IMR-90 (cell line): ENCODE measurements at regions not wholly inside any gene's neighbourhood (a gene's known extent, or its start where the extent isn't known, plus 50 kb on each side); places are given as distances from the start of the nearest gene placed in this dataset.

Experiments used
- ATAC-seq: fragments of 200-7000 bp; cut with Tn5 transposase; 2 replicates; pipeline ENCODE4 v1.9.1; 2020; ENCODE audit warnings: low read depth, mild to moderate bottlenecking, moderate library complexity
- BruUV-seq: library from RNA; stranded (reverse); fragments of 400-500 nt; replicated peaks from 2 replicates; lab custom pipeline; 2021; lab: Mats Ljungman, UMichigan
- CTCF ChIA-PET: fragments of 300-600 bp; formaldehyde crosslinking; extraction: SDS; loops from one replicate; lab custom pipeline; 2021; ENCODE audit warnings: antibody characterized with exemption; lab: Yijun Ruan, JAX
- POLR2A ChIA-PET: fragments of 300-600 bp; sonication (Branson Sonifier 250); formaldehyde crosslinking; loops from one replicate; lab custom pipeline; 2022; ENCODE audit warnings: antibody characterized with exemption; ENCODE audit not compliant: unreplicated experiment; lab: Charles Lee
- DNase-seq: peaks from one replicate; pipeline ENCODE4 v3.0.0; 2013
- H2AFZ ChIP-seq: replicated peaks from 2 replicates; pipeline ENCODE3; 2013; ENCODE audit warnings: low read length, mild to moderate bottlenecking; ENCODE audit not compliant: poor library complexity
- H2AK5ac ChIP-seq: 2 replicates; pipeline ENCODE4 v1.6.1; 2013; ENCODE audit warnings: low read depth, low read length, inconsistent platforms
- H2AK9ac ChIP-seq: replicated peaks from 2 replicates; pipeline ENCODE3; 2013; ENCODE audit warnings: mild to moderate bottlenecking, low read depth, low read length, moderate library complexity; ENCODE audit not compliant: poor library complexity
- H2BK120ac ChIP-seq: 2 replicates; pipeline ENCODE4 v1.6.1; 2013; ENCODE audit warnings: low read depth, low read length, inconsistent platforms
- H2BK15ac ChIP-seq: 3 replicates; pipeline ENCODE4 v1.6.1; 2013; ENCODE audit warnings: low read depth, low read length, inconsistent platforms
- H2BK20ac ChIP-seq: 2 replicates; pipeline ENCODE4 v1.6.1; 2013; ENCODE audit warnings: low read depth, mild to moderate bottlenecking, inconsistent platforms, low read length, moderate library complexity
- H2BK5ac ChIP-seq: 2 replicates; pipeline ENCODE4 v1.6.1; 2013; ENCODE audit warnings: mild to moderate bottlenecking, low read depth, low read length, inconsistent platforms; ENCODE audit not compliant: poor library complexity, severe bottlenecking
- H3K14ac ChIP-seq: replicated peaks from 2 replicates; pipeline ENCODE4 v1.6.1; 2013; ENCODE audit warnings: low read depth, low read length, inconsistent platforms
- H3K18ac ChIP-seq: 2 replicates; pipeline ENCODE4 v1.6.1; 2013; ENCODE audit warnings: low read depth, low read length, control low read depth
- H3K23ac ChIP-seq: 2 replicates; pipeline ENCODE4 v1.6.1; 2013; ENCODE audit warnings: low read depth, low read length, inconsistent platforms
- H3K27ac ChIP-seq: 2 replicates; pipeline ENCODE4 v1.5.1; 2013; ENCODE audit warnings: mild to moderate bottlenecking, control low read depth, low read length; ENCODE audit not compliant: insufficient read depth
- H3K27me3 ChIP-seq: 2 replicates; pipeline ENCODE4 v1.6.1; 2013; ENCODE audit warnings: low read length; ENCODE audit not compliant: control insufficient read depth, insufficient read depth
- H3K36me3 ChIP-seq: 2 replicates; pipeline ENCODE4 v1.6.1; 2013; ENCODE audit warnings: low read length, mixed read lengths; ENCODE audit not compliant: control insufficient read depth, insufficient read depth
- H3K4ac ChIP-seq: 2 replicates; pipeline ENCODE4 v1.6.1; 2013; ENCODE audit warnings: low read depth, low read length, inconsistent platforms
- H3K4me1 ChIP-seq: 2 replicates; pipeline ENCODE4 v1.6.1; 2013; ENCODE audit warnings: low read length, mixed read lengths; ENCODE audit not compliant: control insufficient read depth, insufficient read depth
- H3K4me2 ChIP-seq: 2 replicates; pipeline ENCODE4 v1.6.1; 2013; ENCODE audit warnings: low read depth, mild to moderate bottlenecking, control low read depth, low read length, moderate library complexity
- H3K4me3 ChIP-seq: 2 replicates; pipeline ENCODE4 v1.5.1; 2013; ENCODE audit warnings: low read depth, mild to moderate bottlenecking, control low read depth, low read length, moderate library complexity; ENCODE audit not compliant: insufficient read depth
- H3K56ac ChIP-seq: 2 replicates; pipeline ENCODE4 v1.6.1; 2013; ENCODE audit warnings: low read length, inconsistent platforms; ENCODE audit not compliant: insufficient read depth; ENCODE audit errors: extremely low read depth
- H3K79me1 ChIP-seq, 2 experiments: 2 replicates each; pipeline ENCODE4 v1.6.1; 2013; ENCODE audit warnings: low read length in 2 of 2, inconsistent platforms in 1 of 2, low read depth in 1 of 2
- H3K9ac ChIP-seq: 2 replicates; pipeline ENCODE4 v1.6.1; 2013; ENCODE audit warnings: low read depth, low read length, control low read depth
- H3K9me1 ChIP-seq: 2 replicates; pipeline ENCODE4 v1.6.1; 2013; ENCODE audit warnings: low read length, inconsistent platforms; ENCODE audit not compliant: insufficient read depth
- H3K9me3 ChIP-seq: 2 replicates; pipeline ENCODE4 v1.6.1; 2013; ENCODE audit warnings: low read length; ENCODE audit not compliant: control insufficient read depth, insufficient read depth
- H4K20me1 ChIP-seq: 2 replicates; pipeline ENCODE4 v1.6.1; 2013; ENCODE audit warnings: low read length, inconsistent platforms; ENCODE audit not compliant: insufficient read depth
- H4K5ac ChIP-seq: 2 replicates; pipeline ENCODE4 v1.6.1; 2013; ENCODE audit warnings: mild to moderate bottlenecking, low read depth, low read length, control low read depth
- H4K8ac ChIP-seq, 2 experiments: 2 replicates each; pipeline ENCODE4 v1.6.1; 2013; ENCODE audit warnings: low read depth in 2 of 2, low read length in 2 of 2, control low read depth in 1 of 2, inconsistent platforms in 1 of 2
- H4K91ac ChIP-seq: 2 replicates; pipeline ENCODE4 v1.6.1; 2013; ENCODE audit warnings: low read depth, low read length, inconsistent platforms; ENCODE audit not compliant: insufficient read depth
- CEBPB ChIP-seq: IDR thresholded peaks from 2 replicates; pipeline ENCODE4 v1.6.1; 2012; ENCODE audit warnings: low read depth, low read length, improper control_type of control experiment
- ELK1 ChIP-seq: fragments of 150-350 bp; IDR thresholded peaks from 2 replicates; pipeline ENCODE4 v1.6.1; 2016; ENCODE audit warnings: low read depth, mild to moderate bottlenecking, low read length, moderate library complexity, borderline replicate concordance
- FOS ChIP-seq: fragments of 150-350 bp; IDR thresholded peaks from 2 replicates; pipeline ENCODE4 v1.6.1; 2016; ENCODE audit warnings: low read depth, low read length
- MAFK ChIP-seq: IDR thresholded peaks from 2 replicates; pipeline ENCODE4 v1.6.1; 2012; ENCODE audit warnings: low read depth, low read length, improper control_type of control experiment
- MXI1 ChIP-seq: IDR thresholded peaks from 2 replicates; pipeline ENCODE4 v1.6.1; 2012; ENCODE audit warnings: low read depth, mild to moderate bottlenecking, low read length, moderate library complexity, borderline replicate concordance
- POLR2A ChIP-seq: IDR thresholded peaks from 2 replicates; pipeline ENCODE4 v1.6.1; 2012; ENCODE audit warnings: mild to moderate bottlenecking, low read depth, low read length
- SMC3 ChIP-seq: fragments of 150-350 bp; IDR thresholded peaks from 2 replicates; pipeline ENCODE4 v1.6.1; 2016; ENCODE audit warnings: low read depth, mild to moderate bottlenecking, antibody characterized with exemption, low read length, moderate library complexity
- WGBS, 2 experiments: methylation state at CpG; one replicate each; pipeline versions ENCODE4 v1.1.5 to v1.1.7; 2013; ENCODE audit warnings: missing lambda C conversion rate in 2 of 2; ENCODE audit not compliant: insufficient read length in 1 of 2; ENCODE audit errors: extremely low coverage in 2 of 2; 5-methylcytosine and 5-hydroxymethylcytosine counted together
- dilution Hi-C: fragments of 300-500 bp; cut with HindIII; formaldehyde crosslinking; loops from one replicate; pipeline ENCODE4 v1.14.3; 2018; ENCODE audit warnings: low sequenced_read_pairs; ENCODE audit not compliant: unreplicated experiment
- in situ Hi-C: fragments of 300-500 bp; cut with MboI; formaldehyde crosslinking; loops from 3 replicates; pipeline ENCODE4 v1.14.3; 2019; ENCODE audit warnings: low sequenced_read_pairs, inconsistent platforms, mixed read lengths
- intact Hi-C: fragments of 100-400 bp; cut with micrococcal nuclease; formaldehyde crosslinking; loops from 2 replicates; pipeline ENCODE4 v1.10.0; 2022
- TF ChIP-seq, protein P1 (sequence below): fragments of 150-350 bp; IDR thresholded peaks from 2 replicates; pipeline ENCODE4 v1.6.1; 2017; ENCODE audit warnings: mild to moderate bottlenecking, antibody characterized with exemption, low read length, low read depth

DNA sequence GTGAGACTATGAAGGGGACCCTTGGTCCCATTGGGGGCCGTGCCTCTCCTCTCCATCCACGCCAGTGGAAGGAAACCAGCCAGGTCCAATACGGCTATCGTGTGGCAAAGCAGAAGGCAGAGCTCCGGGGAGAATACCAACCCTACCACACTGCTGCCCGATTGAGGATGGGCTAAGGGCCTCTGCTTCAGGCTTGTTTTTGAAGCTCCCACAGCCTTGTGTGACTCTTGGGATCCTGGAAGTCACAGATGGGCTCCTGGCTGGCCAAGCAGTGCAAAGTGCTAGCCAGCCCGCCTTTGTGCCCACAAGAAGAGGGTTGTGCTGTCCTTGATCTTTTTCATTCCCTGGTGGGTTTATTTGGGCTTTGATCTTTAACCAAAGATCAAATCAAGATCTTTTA, 70.6 kb upstream of the ID2 start:
- ATAC-seq = no peak
- intact Hi-C loops (no loop called here), dilution Hi-C loops (no loop called here), in situ Hi-C loops (no loop called here)
- H3K56ac ChIP-seq = no peak overlapping the region
- no peak overlapping the region for H3K14ac ChIP-seq
- H3K18ac ChIP-seq = no peak overlapping the region
- H3K9me1 ChIP-seq = peaks cover 6% of the 10 kb centered on the region; the same call in 1 of the 2 replicates
- ChIA-PET CTCF (no interaction called here), POLR2A (no interaction called here)
- H2BK5ac ChIP-seq = no peak overlapping the region
- no peak overlapping the region for H2BK20ac ChIP-seq
- TF ChIP-seq ELK1 (no peak), POLR2A (no peak), MAFK (no peak), FOS (no peak), MXI1 (no peak), CEBPB (no peak), SMC3 (no peak)
- TF ChIP-seq, protein P1, sequence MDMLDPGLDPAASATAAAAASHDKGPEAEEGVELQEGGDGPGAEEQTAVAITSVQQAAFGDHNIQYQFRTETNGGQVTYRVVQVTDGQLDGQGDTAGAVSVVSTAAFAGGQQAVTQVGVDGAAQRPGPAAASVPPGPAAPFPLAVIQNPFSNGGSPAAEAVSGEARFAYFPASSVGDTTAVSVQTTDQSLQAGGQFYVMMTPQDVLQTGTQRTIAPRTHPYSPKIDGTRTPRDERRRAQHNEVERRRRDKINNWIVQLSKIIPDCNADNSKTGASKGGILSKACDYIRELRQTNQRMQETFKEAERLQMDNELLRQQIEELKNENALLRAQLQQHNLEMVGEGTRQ = no peak
- H3K27ac ChIP-seq = no peak overlapping the region
- H4K20me1 ChIP-seq = no peaks in the 10 kb centered on the region
- no peak overlapping the region for H3K23ac ChIP-seq
- no peak overlapping the region for H3K9ac ChIP-seq
- no peak overlapping the region for H2BK120ac ChIP-seq
- no peak overlapping the region for H4K8ac ChIP-seq
- no peak overlapping the region for H4K91ac ChIP-seq
- WGBS, 2 experiments = no CpG with 5 or more reads among the region's 7 CpGs
- H3K9me3 ChIP-seq = no peaks in the 10 kb centered on the region; the same call in 1 of the 2 replicates
- H2BK15ac ChIP-seq = no peak overlapping the region
- BruUV-seq = no TSS peak
- no peak overlapping the region for H4K5ac ChIP-seq
- no peaks in the 10 kb centered on the region for H3K79me1 ChIP-seq
- no peak overlapping the region for H3K4me2 ChIP-seq
- no peak overlapping the region for H3K4ac ChIP-seq
- H2AK9ac ChIP-seq = no peak overlapping the region
- no peaks in the 10 kb centered on the region for H3K36me3 ChIP-seq
- no peak overlapping the region for H2AFZ ChIP-seq
- DNase-seq = no peak
- no peak overlapping the region for H3K4me3 ChIP-seq
- peaks cover 10% of the 10 kb centered on the region; the same call in 1 of the 2 replicates for H3K27me3 ChIP-seq
- 0 out of 2 replicates have a peak overlapping the region, but pooled peaks have one; percentile 3 for H2AK5ac ChIP-seq
- H3K4me1 ChIP-seq = peaks cover 10% of the 10 kb centered on the region
